Stromal cell of bone marrow (primary cell): ENCODE measurements at regions not wholly inside any gene's neighbourhood (a gene's known extent, or its start where the extent isn't known, plus 50 kb on each side); places are given as distances from the start of the nearest gene placed in this dataset.

Experiments used
- DNase-seq: peaks from one replicate; pipeline ENCODE4 v3.0.0-alpha.2; 2012; ENCODE audit warnings: low read depth

DNA sequence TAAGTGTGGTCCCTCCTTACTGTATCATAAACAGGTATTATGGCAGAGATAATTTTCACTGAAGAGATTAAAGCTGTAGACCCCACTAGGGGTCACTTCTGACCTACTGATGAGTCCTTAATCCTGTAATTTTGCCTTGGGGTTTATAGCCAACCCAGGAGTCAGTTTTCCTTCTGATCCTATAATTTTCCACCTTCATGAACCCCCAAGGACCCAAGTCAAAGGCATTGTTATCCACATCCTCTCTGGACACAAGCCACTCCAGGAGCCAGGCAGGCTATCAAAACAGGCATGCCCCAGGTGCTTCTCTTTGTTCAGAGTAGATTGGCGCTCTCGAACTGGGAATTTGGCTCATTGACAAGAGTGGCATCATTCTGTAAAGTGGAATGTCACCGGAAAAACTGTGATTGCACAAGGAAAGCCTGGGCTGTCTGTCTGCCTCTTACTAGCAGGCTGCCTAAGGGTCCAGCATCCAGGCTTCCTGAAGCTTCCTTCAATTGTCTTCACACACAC, 1523.2 kb upstream of the FLRT2 start:
- no peak for DNase-seq

DNA sequence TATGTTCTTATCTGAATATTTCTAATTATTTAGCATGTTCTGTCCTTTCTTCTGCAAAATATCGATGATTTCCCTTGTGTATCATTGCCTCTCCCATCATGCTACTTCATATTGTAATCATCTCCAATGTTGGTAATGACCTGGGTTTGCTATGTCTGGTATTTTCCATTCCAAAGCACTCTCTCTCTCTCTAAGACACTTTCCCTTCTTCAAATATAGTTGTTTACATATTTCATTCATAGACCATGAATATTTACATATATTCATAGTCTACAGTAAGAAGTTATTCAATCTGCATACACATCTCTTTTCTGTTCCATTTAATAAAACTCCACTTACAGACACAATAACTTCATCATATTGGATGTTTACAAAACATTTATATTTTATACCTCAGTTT, 1516.5 kb upstream of the FLRT2 start:
- no peak for DNase-seq

DNA sequence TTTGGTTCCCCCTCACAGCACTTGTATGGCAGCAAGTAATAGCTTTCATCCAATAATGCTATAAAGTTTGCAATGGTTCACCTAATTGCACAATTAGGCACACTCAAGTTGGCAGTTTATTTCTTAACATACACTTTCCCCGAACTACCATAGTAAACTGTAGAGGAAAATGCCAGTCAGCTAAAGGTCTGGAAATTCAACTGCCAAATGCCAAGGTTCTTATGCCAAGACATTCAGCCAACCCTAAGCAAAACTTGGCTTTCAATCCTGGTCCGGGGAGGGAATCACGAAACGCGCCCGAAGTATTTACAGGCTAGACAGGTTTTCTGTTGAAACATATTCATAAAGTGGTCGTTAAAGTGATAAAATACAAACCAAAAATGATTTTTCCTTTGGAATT, 1512.4 kb upstream of the FLRT2 start:
- no peak for DNase-seq

DNA sequence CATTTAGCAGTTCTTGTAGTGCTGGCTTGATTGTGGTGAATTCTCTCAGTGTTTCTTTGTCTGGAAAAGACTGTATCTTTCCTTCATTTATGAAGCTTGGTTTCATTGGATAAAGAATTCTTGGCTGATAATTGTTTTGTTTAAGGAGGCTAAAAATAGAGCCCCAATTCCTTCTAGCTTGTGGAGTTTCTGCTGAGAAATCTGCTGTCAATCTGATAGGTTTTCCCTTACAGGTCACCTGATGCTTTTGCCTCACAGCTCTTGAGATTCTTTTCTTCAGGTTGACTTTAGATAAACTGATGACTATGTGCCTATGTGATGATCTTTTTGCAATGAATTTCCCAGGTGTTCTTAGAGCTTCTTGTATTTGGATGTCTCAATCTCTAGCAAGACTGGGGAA, 1508.5 kb upstream of the FLRT2 start:
- DNase-seq: no peak

DNA sequence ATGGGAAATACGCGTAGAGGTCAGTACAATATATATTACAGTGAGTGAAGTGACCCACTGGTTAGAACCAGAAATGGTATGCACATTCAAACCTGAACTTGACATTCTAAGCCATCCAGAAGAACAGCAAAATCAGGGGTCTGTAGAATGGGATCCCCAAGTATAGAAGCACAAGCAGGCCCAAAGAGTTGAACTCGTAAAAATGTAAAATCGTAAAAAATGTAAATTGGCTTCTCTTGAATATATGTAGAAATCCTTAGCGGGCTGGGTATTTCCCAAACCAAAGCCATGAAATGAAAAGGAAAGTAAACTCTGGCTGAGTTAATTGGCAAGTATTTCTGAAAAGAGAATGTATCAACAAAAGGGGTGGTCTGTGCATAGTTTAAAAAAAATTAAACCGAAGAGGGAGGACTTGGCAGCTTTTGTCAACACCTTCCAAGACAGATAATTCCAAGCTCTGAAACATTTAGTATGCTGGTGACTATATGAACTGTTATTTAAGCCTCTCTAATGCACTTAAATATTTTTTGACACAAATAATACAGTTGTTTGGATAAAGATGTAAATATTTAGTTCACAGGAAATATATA, 1505.6 kb upstream of the FLRT2 start:
- no peak for DNase-seq

DNA sequence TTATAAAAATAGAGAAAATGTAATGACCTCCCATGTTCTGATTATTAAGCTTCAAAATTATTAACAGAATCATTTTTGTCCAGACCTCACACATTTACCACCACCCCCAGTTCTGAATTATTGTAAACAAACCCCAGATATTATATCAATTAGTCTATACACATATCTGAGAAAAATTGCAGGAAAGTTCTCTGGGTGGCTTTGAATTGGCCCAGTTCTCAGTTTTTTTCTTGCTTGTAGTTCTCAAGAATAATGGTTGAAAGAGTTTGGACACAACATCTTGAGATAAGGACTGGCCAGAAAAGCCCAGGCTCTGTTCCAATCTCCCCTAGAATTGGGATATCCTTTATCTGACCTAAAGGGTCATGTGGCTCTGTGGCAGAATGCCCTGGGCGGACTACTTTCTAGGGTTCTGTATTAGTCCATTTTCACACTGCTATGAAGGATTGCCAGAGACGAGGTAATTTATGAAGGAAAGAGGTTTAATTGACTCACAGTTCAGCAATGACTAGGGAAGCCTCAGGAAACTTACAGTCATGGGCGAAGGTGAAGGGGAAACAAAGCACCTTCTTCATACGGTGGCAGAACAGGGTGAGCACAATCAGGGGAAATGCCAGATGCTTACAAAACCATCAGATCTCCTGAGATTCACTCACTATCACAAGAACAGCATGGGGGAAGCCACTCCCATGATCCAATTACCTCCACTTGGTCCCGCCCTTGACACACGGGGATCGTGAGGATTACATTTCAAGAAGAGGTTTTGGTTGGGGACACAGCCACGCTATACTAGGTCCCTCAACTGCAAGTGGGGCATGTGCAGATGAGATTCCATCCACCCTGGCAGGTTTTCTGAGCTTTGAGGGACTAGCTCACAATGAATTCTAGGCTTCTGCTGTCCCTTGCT, 1504.6 kb upstream of the FLRT2 start:
- DNase-seq: no peak

DNA sequence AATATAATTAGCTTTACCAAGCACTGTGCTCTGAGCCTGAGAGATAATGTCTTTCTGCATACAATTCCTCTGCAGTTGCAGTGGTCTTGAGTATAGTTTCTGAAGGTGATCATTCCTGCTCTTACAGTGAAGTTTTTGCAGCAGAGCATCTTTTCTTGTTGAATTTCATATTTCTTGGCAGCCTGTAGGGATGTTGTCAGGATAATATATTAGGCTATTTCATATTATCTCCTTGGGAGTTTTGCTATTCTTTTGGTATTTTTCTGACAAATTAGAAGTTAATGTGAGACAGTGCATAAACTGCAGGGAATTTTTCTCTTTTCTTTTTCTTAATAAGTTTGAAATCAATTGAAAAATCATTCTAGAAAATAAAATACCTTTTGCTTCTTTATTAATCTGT, 1502.6 kb upstream of the FLRT2 start:
- no peak for DNase-seq

DNA sequence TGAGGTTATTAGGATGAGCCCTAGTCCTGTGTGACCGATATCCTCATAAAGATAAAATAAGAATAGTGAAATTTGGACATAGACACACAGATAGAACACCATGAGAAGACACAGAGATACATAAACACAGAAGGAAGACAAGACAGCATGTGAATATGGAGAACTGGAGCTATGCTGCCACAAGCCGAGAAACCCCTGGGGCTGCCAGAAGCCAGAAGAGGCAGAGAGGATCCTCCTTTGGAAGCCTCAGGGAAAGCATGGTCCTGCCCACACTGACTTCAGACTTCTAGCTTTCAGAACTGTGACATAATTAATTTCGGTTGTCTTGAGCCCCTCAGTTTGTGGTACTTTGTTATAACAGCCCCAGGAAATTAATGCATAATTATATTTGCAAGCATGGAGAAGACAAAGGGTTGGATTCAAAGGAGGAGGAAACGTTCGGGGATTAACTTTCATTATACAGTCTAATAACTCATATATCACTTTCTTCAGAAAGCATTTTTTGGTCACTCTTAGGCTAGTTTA, 1501.8 kb upstream of the FLRT2 start:
- no peak for DNase-seq

DNA sequence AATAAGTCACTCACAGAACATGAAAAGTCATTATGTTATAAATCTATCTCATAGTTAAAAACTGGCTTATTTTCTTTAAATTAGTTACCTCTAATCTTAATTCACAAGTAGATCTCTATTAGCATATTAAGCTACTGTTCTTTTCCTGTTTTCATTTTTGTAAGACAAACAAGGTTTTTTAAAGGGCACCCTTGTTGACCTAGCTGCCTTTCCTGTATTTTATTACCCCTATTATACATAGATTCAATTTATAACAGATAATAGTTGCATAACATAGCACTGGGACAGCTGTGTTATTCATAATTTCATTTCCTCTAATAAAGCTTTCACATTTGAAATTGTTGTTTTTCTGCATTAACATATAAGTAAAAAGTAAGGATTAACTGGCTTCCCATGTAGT, 1500.7 kb upstream of the FLRT2 start:
- no peak for DNase-seq

DNA sequence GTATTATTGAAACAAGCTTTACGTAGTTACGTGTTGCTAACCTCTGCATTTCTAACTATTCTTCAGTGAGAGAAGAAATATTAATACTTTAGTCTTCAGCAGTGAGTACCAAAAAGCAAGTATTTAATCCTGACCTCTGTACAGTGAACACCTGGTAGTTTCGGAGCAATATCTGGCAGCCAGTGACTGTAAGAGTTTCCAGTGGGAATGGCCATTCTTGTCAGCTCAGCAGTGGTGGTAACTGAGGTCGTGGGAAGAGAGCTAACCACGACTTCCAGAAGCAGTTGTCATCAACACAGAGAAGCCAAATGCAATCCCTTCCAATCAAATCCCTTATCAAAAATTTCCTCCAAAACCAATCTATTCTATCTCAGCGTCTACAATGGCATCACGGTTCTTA, 1500.2 kb upstream of the FLRT2 start:
- no peak for DNase-seq

DNA sequence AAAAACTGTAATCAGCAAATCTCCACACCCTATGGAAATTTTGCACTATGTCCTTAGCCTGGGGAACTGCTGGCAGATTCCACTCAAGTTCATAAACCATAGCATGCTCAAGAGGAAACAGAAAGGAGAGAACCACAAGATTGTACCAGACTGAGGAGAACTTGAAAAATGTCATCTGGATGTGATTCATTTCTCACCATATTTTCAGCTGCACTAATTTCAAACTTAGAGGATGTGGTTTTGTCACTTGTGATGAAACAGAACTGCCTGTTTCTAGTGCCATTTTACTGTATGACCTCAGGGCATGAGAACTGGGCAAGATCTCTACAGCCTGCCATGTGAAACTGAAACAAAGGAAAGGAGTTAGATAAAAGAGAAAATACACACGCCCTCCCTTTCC, 1493.1 kb upstream of the FLRT2 start:
- DNase-seq: peak; percentile 27

DNA sequence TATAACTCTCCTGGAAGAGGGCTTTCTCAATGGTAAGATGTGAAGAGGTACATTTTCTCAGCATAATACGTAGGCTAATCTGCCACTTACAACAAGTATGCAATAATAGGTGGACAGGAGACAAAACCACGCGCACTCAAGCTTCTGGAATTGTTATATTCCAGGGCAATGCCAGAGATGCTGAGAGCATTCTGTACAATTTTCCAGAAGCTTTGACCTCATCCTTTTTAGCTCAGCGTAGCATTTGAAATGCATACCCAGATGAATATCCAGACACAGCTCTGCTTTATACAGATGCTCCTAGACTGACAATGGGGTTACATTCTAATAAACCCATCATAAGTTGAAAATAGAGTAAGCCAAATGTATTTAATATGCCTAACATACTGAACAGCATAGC, 1492.4 kb upstream of the FLRT2 start:
- no peak for DNase-seq

DNA sequence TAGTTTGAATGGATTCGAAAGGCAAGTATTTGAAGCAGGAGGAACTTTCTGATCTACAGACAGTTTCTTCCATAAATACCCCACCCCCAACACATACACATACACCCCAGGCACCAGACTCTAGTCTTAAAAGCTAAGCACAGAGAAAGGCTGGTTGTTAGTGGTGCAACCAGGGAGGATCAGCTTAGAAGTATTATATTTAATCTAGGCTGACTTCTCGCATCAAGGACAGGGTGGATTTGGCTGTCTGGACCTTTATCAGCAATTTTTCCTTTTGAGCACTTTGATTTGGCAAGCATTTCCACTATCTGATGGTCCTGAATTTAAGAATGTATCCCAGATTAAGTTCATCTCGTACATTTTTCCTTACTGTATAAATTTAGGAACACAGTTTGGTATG, 1489.8 kb upstream of the FLRT2 start:
- no peak for DNase-seq

DNA sequence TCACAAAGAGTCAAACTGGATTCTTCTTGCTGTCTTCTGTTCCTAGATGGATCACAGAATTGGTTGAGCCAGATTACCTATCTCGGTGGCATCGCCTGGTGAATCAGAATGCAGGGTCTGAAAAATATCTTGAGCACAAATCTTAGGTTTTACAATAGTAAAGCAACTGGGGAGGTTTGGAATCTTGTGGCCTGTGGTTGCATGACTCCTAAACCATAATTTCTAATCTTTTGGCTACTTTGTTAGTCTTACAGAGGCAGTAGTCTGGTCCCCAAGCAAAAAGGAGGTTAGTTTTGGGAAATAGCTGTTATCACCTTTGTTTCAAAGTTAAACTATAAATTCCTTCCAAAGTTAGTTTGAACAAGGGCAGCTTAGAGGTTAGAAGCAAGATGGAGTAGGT, 1488.5 kb upstream of the FLRT2 start:
- DNase-seq: no peak

DNA sequence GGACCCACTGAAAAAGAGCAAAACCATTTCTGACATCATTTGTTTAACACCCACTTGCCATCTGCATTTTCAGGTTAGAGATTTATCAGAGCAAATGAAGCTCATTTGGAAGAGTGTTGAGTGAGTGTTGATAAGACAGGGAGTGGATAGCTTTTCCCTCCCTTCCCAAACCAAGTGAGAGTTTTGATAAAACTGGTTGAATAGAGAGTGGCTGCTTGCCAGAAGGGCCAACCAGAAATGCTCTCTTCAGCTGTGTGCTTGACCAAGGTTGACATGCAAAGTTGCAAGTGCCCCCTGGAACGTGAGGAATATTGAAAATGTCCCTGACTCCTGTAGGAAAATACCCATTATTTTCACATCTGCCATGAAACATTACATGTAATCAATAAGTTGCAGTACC, 1487.0 kb upstream of the FLRT2 start:
- DNase-seq: no peak

DNA sequence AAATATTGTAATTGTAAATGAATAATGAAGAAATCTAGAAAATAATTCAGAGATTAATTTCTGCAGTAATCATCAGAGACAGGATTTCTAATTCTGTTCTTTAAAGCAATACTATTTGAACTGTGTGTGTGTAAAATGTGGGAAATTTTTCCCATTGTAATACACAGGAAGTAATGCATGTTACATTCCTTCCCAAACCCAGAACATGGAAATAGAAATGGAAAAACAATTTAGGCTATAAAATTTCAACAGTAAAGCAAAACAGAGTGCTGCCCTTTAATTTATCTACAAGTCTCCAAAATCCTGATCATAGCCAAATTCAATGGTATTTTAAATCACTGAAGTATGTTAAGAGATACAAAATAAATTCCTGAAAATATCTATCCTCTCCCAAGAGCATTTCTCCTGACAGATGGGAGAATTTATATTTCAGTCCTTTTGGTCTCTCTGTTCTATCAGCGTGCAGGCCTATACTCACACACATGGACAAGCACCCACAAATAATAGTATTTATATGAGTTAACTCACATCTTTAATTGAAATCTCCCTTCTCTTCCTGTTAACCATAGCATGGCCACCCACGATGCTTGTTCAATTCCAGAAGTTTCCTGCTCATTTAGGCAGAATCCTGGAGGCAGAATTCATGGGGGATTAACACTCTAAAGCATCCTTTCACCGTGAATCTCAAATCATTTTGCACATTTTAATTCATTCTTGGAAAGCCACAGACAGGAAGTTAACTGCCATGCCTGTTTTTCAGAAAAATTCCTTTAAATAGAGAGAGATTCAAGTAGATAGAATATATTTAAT, 1465.4 kb upstream of the FLRT2 start:
- no peak for DNase-seq

DNA sequence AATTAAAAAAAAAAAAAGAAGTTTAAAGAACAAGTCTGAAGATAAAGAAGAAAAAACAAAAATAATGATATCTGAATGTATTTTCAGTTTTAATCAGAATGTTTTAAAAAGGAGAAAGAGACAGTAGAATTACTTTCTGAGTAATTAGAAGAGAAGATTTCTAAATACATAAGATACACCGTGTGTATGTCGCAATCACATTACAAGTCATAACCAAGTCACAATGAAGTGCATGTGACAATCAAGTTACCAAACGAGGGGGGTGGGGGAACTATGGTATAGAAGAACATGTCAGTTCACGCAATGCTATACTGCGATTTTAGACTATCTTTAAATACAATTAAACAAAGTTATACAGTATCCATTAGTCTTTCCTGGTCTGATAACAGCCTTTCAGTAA, 1464.1 kb upstream of the FLRT2 start:
- no peak for DNase-seq

DNA sequence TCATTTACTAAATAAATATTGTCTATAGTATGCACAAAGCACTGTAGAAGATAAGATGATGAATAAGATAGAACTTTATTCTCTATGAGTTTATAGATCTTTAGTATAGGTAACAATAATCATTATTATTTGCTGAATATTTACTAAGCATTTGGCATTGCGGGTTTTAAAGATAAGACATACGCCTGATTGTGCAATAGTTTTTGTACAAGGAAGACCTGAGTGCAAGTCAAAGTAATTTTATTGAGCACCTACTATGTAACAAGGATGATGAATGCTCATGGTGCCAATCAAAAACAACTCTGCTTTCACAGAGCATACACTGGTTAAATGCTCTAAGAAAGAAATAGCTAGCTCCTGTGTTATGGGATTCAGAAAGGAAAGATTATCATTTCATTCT, 1461.7 kb upstream of the FLRT2 start:
- no peak for DNase-seq

DNA sequence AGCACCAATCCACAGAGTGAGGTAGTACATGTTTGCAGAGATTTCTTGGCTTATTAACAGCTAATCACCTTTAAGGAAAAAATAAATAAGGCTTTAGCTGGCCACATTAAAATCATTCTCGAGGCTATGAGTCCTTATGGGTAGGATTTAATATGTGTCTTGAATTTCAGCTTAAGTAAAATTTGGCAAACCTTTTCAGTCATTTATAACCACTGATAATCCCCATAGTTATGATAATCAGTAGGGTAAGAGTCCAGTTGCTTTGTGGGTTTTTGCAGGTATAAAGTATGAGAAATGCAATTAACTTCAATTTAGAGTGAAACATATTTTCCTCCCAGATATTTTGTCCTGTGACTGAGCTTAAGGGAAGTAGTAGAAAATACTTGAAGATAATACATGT, 1458.9 kb upstream of the FLRT2 start:
- DNase-seq: no peak

DNA sequence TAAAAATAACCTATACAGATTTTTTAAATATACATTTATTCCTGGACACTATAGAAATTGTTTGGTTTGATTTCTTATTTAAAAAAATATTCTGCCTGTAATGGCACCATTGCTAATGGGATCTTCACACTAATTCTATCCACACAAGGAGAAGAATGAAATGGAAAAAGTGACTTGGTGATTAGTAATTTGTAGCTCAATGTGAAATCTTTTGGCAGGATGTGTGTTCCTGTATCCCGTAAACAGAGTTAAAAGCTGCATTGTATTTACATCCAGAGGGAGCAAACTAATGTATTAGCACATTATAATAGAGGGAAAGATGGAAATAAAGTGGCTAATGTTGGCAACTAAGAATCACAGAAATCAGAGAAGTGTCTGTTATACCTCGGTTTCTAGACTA, 1455.3 kb upstream of the FLRT2 start:
- no peak for DNase-seq

DNA sequence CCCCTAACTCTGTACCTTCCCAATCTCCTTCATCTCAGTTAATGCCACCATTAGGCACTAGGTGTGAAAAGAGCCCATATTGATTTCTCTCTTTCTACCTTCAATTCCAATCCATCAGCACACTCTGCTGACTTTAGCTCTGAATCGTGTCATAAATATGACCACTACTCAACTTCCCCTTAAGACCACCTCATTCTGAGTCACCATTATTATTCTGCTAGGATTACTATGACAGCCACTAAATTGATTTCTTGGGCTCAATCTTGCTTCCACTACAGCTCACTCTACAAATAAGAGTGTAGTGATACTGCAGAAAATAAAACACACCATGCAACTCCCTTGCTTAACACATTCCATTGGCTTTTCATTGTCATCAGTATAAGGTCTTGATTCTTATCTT, 1449.0 kb upstream of the FLRT2 start:
- no peak for DNase-seq

DNA sequence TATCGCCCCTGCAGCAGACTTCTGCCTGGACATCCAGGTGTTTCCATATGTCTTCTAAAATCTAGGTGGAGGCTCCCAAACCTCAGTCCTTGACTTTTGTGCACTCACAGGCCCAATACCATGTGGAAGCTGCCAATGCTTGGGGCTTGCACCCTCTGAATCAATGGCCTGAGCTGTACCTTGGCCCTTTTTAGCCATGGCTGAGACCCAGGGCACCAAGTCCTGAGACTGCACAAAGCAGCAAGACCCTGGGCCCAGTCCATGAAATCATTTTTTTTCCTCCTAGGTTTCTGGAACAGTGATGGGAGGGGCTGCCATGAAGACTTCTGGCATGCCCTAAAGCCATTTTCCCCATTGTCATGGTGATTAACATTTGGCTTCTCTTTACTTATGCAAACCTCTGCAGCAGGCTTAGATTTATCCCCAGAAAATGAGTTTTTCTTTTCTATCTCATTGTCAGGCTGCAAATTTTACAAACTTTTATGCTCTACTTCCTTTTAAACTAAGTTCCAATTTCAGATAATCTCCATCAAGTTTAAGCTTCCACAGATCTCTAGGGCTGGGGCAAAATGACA, 1445.8 kb upstream of the FLRT2 start:
- no peak for DNase-seq
